B cell (primary cell): ENCODE measurements at regions not wholly inside any gene's neighbourhood (a gene's known extent, or its start where the extent isn't known, plus 50 kb on each side); places are given as distances from the start of the nearest gene placed in this dataset.

Experiments used
- ATAC-seq: fragments of 200-7000 bp; cut with Tn5 transposase; one replicate; pipeline ENCODE4 v1.10.0; 2021; ENCODE audit warnings: low read depth, mild to moderate bottlenecking, moderate number of reproducible peaks, moderate library complexity
- CTCF ChIA-PET: fragments of 350-600 bp; sonication (Branson Sonifier 250); formaldehyde crosslinking; loops from one replicate; lab custom pipeline; 2021; ENCODE audit warnings: antibody characterized with exemption, inconsistent platforms; lab: Charles Lee
- POLR2A ChIA-PET: fragments of 350-600 bp; sonication (Branson Sonifier 250); formaldehyde crosslinking; loops from one replicate; lab custom pipeline; 2021; ENCODE audit warnings: antibody characterized with exemption; lab: Charles Lee
- DNase-seq: peaks from one replicate; pipeline ENCODE4 v3.0.0; 2013
- H2AFZ ChIP-seq: 2 replicates; pipeline ENCODE4 v1.6.1; 2012; ENCODE audit warnings: mild to moderate bottlenecking, low read depth, low read length; ENCODE audit not compliant: insufficient read depth, poor library complexity, severe bottlenecking
- H3K27ac ChIP-seq, 2 donors: 1 replicate in 1 of 2; 2 replicates in 1 of 2; pipeline ENCODE4 v1.5.1; 2012 to 2013; ENCODE audit warnings: low read length in 2 of 2, mild to moderate bottlenecking in 2 of 2, moderate library complexity in 1 of 2
- H3K27me3 ChIP-seq, 4 experiments: fragments of 200-600 bp in 1 of 4; sonication (generic) in 1 of 4; replicated peaks in 1 of 4; 1 replicate in 2 of 4; 2 replicates in 2 of 4; pipeline versions ENCODE4 v1.6.1 to v1.7.0; 2013 to 2016; ENCODE audit warnings: low read length in 3 of 4, mild to moderate bottlenecking in 2 of 4, mixed read lengths in 1 of 4, moderate library complexity in 1 of 4; ENCODE audit not compliant: insufficient read depth in 4 of 4, control insufficient read depth in 3 of 4; ENCODE audit errors: control extremely low read depth in 1 of 4
- H3K36me3 ChIP-seq, 2 experiments: replicated peaks in 1 of 2; 1 replicate in 1 of 2; 2 replicates in 1 of 2; pipeline versions ENCODE4 v1.6.1 to v1.7.1; 2013; ENCODE audit warnings: low read length in 1 of 2; ENCODE audit not compliant: insufficient read depth in 2 of 2, control insufficient read depth in 1 of 2; ENCODE audit errors: control extremely low read depth in 1 of 2, extremely low read depth in 1 of 2
- H3K4me1 ChIP-seq, 2 donors: fragments of 200-600 bp in 1 of 2; sonication (generic) in 1 of 2; 1 replicate in 1 of 2; 2 replicates in 1 of 2; pipeline versions ENCODE4 v1.5.1 to v1.6.1; 2013 to 2017; ENCODE audit warnings: low read length in 2 of 2; ENCODE audit not compliant: control insufficient read depth in 2 of 2, insufficient read depth in 2 of 2
- H3K4me2 ChIP-seq: replicated peaks from 2 replicates; pipeline ENCODE3; 2012; ENCODE audit warnings: mild to moderate bottlenecking, low read depth, low read length; ENCODE audit not compliant: poor library complexity, severe bottlenecking
- H3K4me3 ChIP-seq, 5 experiments: fragments of 200-600 bp in 1 of 5; sonication (generic) in 1 of 5; 1 replicate in 3 of 5; 2 replicates in 2 of 5; pipeline versions ENCODE4 v1.5.1 to v1.7.0; 2011 to 2016; ENCODE audit warnings: low read length in 4 of 5, mild to moderate bottlenecking in 4 of 5, low read depth in 2 of 5, control low read depth in 1 of 5, moderate library complexity in 1 of 5; ENCODE audit not compliant: insufficient read depth in 1 of 5; ENCODE audit errors: control extremely low read depth in 1 of 5, extremely low read depth in 1 of 5
- H3K79me2 ChIP-seq: fragments of 200-600 bp; sonication (generic); one replicate; pipeline ENCODE4 v1.6.0; 2016; ENCODE audit warnings: low read length; ENCODE audit not compliant: control insufficient read depth, insufficient read depth
- H3K9ac ChIP-seq: fragments of 200-600 bp; sonication (generic); 2 replicates; pipeline ENCODE4 v1.6.1; 2017; ENCODE audit warnings: mild to moderate bottlenecking, low read length, moderate library complexity
- H3K9me3 ChIP-seq, 3 donors: one replicate each; pipeline versions ENCODE4 v1.6.1 to v1.7.1; 2013; ENCODE audit warnings: low read length in 2 of 3; ENCODE audit not compliant: control insufficient read depth in 2 of 3, insufficient read depth in 1 of 3; ENCODE audit errors: control extremely low read depth in 1 of 3
- H4K20me1 ChIP-seq: 2 replicates; pipeline ENCODE4 v1.6.0; 2012; ENCODE audit warnings: mild to moderate bottlenecking, low read length; ENCODE audit not compliant: insufficient read depth, control insufficient read depth, poor library complexity, severe bottlenecking
- H3K27ac Mint-ChIP-seq: one replicate; pipeline ENCODE4 v1.8.0; 2021; ENCODE audit warnings: mixed read lengths
- H3K27me3 Mint-ChIP-seq: one replicate; pipeline ENCODE4 v1.8.0; 2021; ENCODE audit warnings: mixed read lengths
- H3K4me1 Mint-ChIP-seq: one replicate; pipeline ENCODE4 v1.8.0; 2021; ENCODE audit warnings: mixed read lengths
- H3K4me3 Mint-ChIP-seq: one replicate; pipeline ENCODE4 v1.8.0; 2021; ENCODE audit warnings: mixed read lengths
- H3K9me3 Mint-ChIP-seq: one replicate; pipeline ENCODE4 v1.8.0; 2022; ENCODE audit warnings: mixed read lengths; ENCODE audit not compliant: insufficient read depth
- CTCF ChIP-seq: fragments of 200-600 bp; IDR thresholded peaks from one replicate; pipeline ENCODE4 v1.8.0; 2022; ENCODE audit warnings: antibody characterized with exemption, mild to moderate bottlenecking
- EZH2 ChIP-seq: IDR thresholded peaks from 2 replicates; pipeline ENCODE4 v1.6.1; 2012; ENCODE audit warnings: borderline replicate concordance, low read depth, mild to moderate bottlenecking, moderate library complexity, low read length; ENCODE audit not compliant: insufficient read depth, poor library complexity, severe bottlenecking
- WGBS: methylation state at CpG from one replicate; pipeline ENCODE4 v1.1.5; 2013; ENCODE audit warnings: missing lambda C conversion rate; ENCODE audit not compliant: insufficient coverage; 5-methylcytosine and 5-hydroxymethylcytosine counted together
- intact Hi-C: fragments of 100-400 bp; cut with micrococcal nuclease; formaldehyde crosslinking; loops from one replicate; pipeline ENCODE4 v1.10.0; 2022

GRCh38 chrX:69038816-69039215 is 126.4 kb downstream of the PJA1 start:
- intact Hi-C loops: no loop called here
- Histone ChIP-seq H3K4me1 (no peaks in the 10 kb centered on the region), H3K36me3 (no peaks in the 10 kb centered on the region), H3K4me2 (no peak overlapping the region), H3K4me3 (no peak overlapping the region), H3K9me3 (no peaks in the 10 kb centered on the region), H3K79me2 (no peaks in the 10 kb centered on the region), H2AFZ (no peak overlapping the region), H3K27me3 (no peaks in the 10 kb centered on the region), H4K20me1 (no peaks in the 10 kb centered on the region), H3K27ac (no peak overlapping the region), H3K9ac (no peak overlapping the region)
- TF ChIP-seq EZH2: no peak
- TF ChIP-seq CTCF: no peak
- no peak overlapping the region for H3K4me3 Mint-ChIP-seq
- no peak for ATAC-seq
- no peaks in the 10 kb centered on the region for H3K9me3 Mint-ChIP-seq
- H3K4me1 Mint-ChIP-seq: no peaks in the 10 kb centered on the region
- DNase-seq: no peak
- H3K27ac Mint-ChIP-seq: no peak overlapping the region
- CTCF ChIA-PET: no interaction called here
- POLR2A ChIA-PET: no interaction called here
- no CpG with 5 or more reads among the region's 1 CpG for WGBS
- H3K27me3 Mint-ChIP-seq: no peaks in the 10 kb centered on the region

GRCh38 chrX:69038188-69038587 is 127.1 kb downstream of the PJA1 start:
- no peak overlapping the region for H2AFZ ChIP-seq
- H3K4me2 ChIP-seq: no peak overlapping the region
- H3K27ac ChIP-seq: no peak overlapping the region
- H3K4me3 ChIP-seq: no peak overlapping the region
- Mint-ChIP-seq H3K27ac (no peak overlapping the region), H3K9me3 (no peaks in the 10 kb centered on the region), H3K4me1 (no peaks in the 10 kb centered on the region), H3K27me3 (no peaks in the 10 kb centered on the region), H3K4me3 (no peak overlapping the region)
- H3K36me3 ChIP-seq: no peaks in the 10 kb centered on the region
- ChIA-PET CTCF (no interaction called here), POLR2A (no interaction called here)
- no peaks in the 10 kb centered on the region for H3K9me3 ChIP-seq
- no peak for ATAC-seq
- 100% methylated on average over 1 of the region's 6 CpGs for WGBS
- H3K27me3 ChIP-seq: no peaks in the 10 kb centered on the region
- TF ChIP-seq CTCF (no peak), EZH2 (no peak)
- no peak for DNase-seq
- intact Hi-C loops: no loop called here
- H3K9ac ChIP-seq: no peak overlapping the region
- H3K79me2 ChIP-seq: no peaks in the 10 kb centered on the region
- H4K20me1 ChIP-seq: no peaks in the 10 kb centered on the region
- H3K4me1 ChIP-seq: no peaks in the 10 kb centered on the region
